IPS-NIHi7 (cell line): ENCODE measurements at regions not wholly inside any gene's neighbourhood (a gene's known extent, or its start where the extent isn't known, plus 50 kb on each side); places are given as distances from the start of the nearest gene placed in this dataset.
"Not testable (repeated sequence)": the region's sequence is repeated elsewhere in the genome, so short reads cannot be mapped to it uniquely, and the experiment has no call there.

Source experiments
- DNase-seq: peaks from one replicate; pipeline ENCODE4 v3.0.0; 2012; ENCODE audit warnings: mixed read lengths; ENCODE audit errors: extremely low spot score

- no peak for DNase-seq
Measured at GRCh38 chr6:147667082-147667481, 158.6 kb downstream of the SAMD5 start.

- no peak for DNase-seq
Measured at GRCh38 chr6:147674099-147674498, 165.6 kb downstream of the SAMD5 start.

- no peak for DNase-seq
Measured at GRCh38 chr6:147674794-147675193, 166.3 kb downstream of the SAMD5 start.

GRCh38 chr6:147675281-147675680, 166.8 kb downstream of the SAMD5 start:
- no peak for DNase-seq

GRCh38 chr6:147676495-147677199, 168.2 kb downstream of the SAMD5 start:
- no peak for DNase-seq

GRCh38 chr6:147677647-147678046, 169.2 kb downstream of the SAMD5 start:
- DNase-seq: no peak

- no peak for DNase-seq
Measured at GRCh38 chr6:147678253-147678652, 169.8 kb downstream of the SAMD5 start.

GRCh38 chr6:147684906-147685305, 176.4 kb downstream of the SAMD5 start:
- DNase-seq: no peak

- no peak for DNase-seq
Measured at GRCh38 chr6:147689398-147689797, 180.9 kb downstream of the SAMD5 start.

- DNase-seq: no peak
Measured at GRCh38 chr6:147691446-147691845, 183.0 kb downstream of the SAMD5 start.

- DNase-seq: no peak
Measured at GRCh38 chr6:147693181-147693580, 184.7 kb downstream of the SAMD5 start.

GRCh38 chr6:147694556-147694955, 186.1 kb downstream of the SAMD5 start:
- DNase-seq: not testable (repeated sequence)

- DNase-seq: no peak
Measured at GRCh38 chr6:147695819-147696218, 187.3 kb downstream of the SAMD5 start.

GRCh38 chr6:147699140-147699539, 190.7 kb downstream of the SAMD5 start:
- DNase-seq: no peak

GRCh38 chr6:147699637-147700036, 191.1 kb downstream of the SAMD5 start:
- DNase-seq: no peak

GRCh38 chr6:147700436-147701209, 192.1 kb downstream of the SAMD5 start:
- no peak for DNase-seq

- DNase-seq: no peak
Measured at GRCh38 chr6:147704691-147705090, 196.2 kb downstream of the SAMD5 start.

GRCh38 chr6:147707524-147707923, 199.0 kb downstream of the SAMD5 start:
- DNase-seq: no peak

GRCh38 chr6:147708170-147708569, 199.7 kb downstream of the SAMD5 start:
- no peak for DNase-seq

- DNase-seq: no peak
Measured at GRCh38 chr6:147709396-147710272, 201.1 kb downstream of the SAMD5 start.

- no peak for DNase-seq
Measured at GRCh38 chr6:147710890-147711289, 202.4 kb downstream of the SAMD5 start.

- DNase-seq: no peak
Measured at GRCh38 chr6:147711476-147711875, 203.0 kb downstream of the SAMD5 start.
